H7 (cell line): ENCODE measurements at regions not wholly inside any gene's neighbourhood (a gene's known extent, or its start where the extent isn't known, plus 50 kb on each side); places are given as distances from the start of the nearest gene placed in this dataset.

Experiments
- DNase-seq: peaks from one replicate; pipeline ENCODE4 v3.0.0; 2012
- H3K27me3 ChIP-seq: 2 replicates; pipeline ENCODE4 v1.6.0; 2011; ENCODE audit warnings: mild to moderate bottlenecking, low read length; ENCODE audit not compliant: control insufficient read depth, insufficient read depth
- H3K36me3 ChIP-seq: replicated peaks from 2 replicates; pipeline ENCODE4 v1.5.1; 2011; ENCODE audit warnings: low read length; ENCODE audit not compliant: control insufficient read depth, insufficient read depth
- H3K4me3 ChIP-seq: 2 replicates; pipeline ENCODE4 v1.5.1; 2011; ENCODE audit warnings: low read depth, mild to moderate bottlenecking, control low read depth, low read length, moderate library complexity; ENCODE audit not compliant: insufficient read depth

- Histone ChIP-seq H3K4me3 (no peak overlapping the region), H3K36me3 (no peaks in the 10 kb centered on the region), H3K27me3 (no peaks in the 10 kb centered on the region)
- no peak for DNase-seq
Measured at GRCh38 chr3:83302091-83302490, 1540.6 kb upstream of the GBE1 start.

- Histone ChIP-seq H3K36me3 (no peaks in the 10 kb centered on the region), H3K27me3 (no peaks in the 10 kb centered on the region), H3K4me3 (no peak overlapping the region)
- peak; percentile 27 for DNase-seq
Measured at GRCh38 chr3:83317605-83318004, 1556.2 kb upstream of the GBE1 start.

GRCh38 chr3:83320726-83321125 is 1559.3 kb upstream of the GBE1 start:
- no peaks in the 10 kb centered on the region for H3K27me3 ChIP-seq
- no peaks in the 10 kb centered on the region for H3K36me3 ChIP-seq
- DNase-seq, result no peak
- H3K4me3 ChIP-seq, result no peak overlapping the region

- H3K36me3 ChIP-seq, result no peaks in the 10 kb centered on the region
- no peak overlapping the region for H3K4me3 ChIP-seq
- no peak for DNase-seq
- no peaks in the 10 kb centered on the region for H3K27me3 ChIP-seq
Measured at GRCh38 chr3:83321457-83321856, 1560.0 kb upstream of the GBE1 start.

- Histone ChIP-seq H3K36me3 (no peaks in the 10 kb centered on the region), H3K27me3 (no peaks in the 10 kb centered on the region), H3K4me3 (no peak overlapping the region)
- DNase-seq, result no peak
Measured at GRCh38 chr3:83321891-83322290, 1560.4 kb upstream of the GBE1 start.

- Histone ChIP-seq H3K36me3 (no peaks in the 10 kb centered on the region), H3K27me3 (no peaks in the 10 kb centered on the region), H3K4me3 (no peak overlapping the region)
- no peak for DNase-seq
Measured at GRCh38 chr3:83354205-83354604, 1592.8 kb upstream of the GBE1 start.

DNA sequence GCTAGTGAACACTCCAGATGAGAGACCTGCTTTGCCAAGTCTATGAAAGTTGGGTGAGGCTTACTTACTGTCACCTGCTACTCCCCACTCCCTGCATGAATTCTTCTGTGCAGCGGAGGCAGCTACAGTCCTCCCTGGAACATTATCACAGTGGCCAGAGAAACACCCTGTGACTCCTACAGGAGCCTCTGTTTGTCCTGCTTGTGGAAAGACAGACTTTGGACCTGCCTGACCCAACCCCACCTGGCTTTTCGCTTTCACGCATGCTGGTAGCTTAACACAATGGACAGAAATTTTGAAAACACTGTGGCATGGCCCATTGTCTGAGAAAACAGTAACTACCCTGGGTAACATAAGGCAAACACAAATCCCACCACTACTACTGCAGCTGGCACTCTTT is 1565.5 kb upstream of the CADM2 start:
- Histone ChIP-seq H3K27me3 (no peaks in the 10 kb centered on the region), H3K4me3 (no peak overlapping the region)
- DNase-seq, result no peak

DNA sequence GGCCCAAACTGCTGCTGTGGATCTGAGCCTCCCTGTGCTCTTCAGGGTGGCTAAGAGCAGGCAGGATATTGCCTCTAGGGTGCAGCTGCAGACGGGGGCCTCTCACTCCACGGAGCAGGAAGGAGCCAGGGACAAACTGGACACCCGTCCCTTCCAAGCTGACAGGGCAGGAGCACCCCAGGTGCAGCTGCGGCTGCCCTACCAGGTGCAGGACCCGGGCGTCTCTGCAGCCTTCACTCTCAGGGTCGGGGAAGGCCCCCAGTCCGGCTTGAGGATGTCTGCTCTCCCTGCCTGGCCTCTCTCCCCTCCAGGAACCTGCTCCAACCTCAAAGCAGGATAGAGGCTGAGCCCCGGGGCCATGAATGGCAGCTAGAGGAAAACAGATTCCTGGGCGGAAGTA is 1554.9 kb upstream of the CADM2 start:
- H3K36me3 ChIP-seq, result no peaks in the 10 kb centered on the region
- no peaks in the 10 kb centered on the region for H3K27me3 ChIP-seq
- H3K4me3 ChIP-seq, result no peak overlapping the region
- no peak for DNase-seq

More for the DNA sequence above, 1565.5 kb upstream of the CADM2 start:
- no peaks in the 10 kb centered on the region for H3K36me3 ChIP-seq

DNA sequence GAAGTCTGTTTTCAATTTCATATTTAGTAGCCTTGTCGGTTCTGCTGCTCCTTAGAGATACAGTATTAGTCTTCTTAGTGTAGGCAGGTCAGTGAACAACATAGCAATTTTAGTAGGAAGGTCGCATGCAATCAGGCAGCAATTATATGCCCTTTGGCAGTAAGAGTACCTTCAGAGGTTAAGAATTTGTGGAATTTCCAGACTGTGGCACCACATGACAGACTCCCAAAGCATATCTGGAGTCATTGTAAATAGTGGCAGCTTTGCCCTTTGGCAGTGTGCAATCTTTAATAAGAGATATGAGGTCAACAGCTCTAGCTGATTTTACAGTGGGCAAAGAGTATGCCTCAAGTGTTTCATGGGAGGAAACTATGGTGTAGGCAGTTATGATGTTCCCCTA is 1532.5 kb upstream of the CADM2 start:
- DNase-seq, result no peak
- no peaks in the 10 kb centered on the region for H3K27me3 ChIP-seq
- H3K36me3 ChIP-seq, result no peaks in the 10 kb centered on the region
- H3K4me3 ChIP-seq, result no peak overlapping the region

GRCh38 chr3:83434880-83435587 is 1523.8 kb upstream of the CADM2 start:
- DNase-seq, result no peak

DNA sequence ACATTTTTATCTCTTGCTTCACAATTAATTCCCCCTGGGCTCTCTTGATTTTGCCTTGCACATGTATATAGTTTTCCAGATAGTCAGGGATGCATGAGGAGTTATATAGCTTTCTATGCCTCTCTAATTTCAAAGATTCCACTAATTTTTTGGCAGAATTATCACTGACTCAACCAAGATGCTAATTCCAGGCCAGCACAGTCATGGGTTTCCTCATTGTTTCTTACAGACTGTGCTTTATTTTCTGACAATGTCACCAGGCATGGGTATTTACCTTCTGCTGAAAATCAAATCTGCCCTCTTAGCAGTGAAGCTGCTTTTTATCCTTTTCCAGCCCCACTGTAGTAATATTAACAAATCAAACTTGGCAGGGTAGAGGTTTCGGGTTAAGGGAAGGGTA is 1520.6 kb upstream of the CADM2 start:
- H3K36me3 ChIP-seq, result no peaks in the 10 kb centered on the region
- no peak overlapping the region for H3K4me3 ChIP-seq
- DNase-seq, result no peak
- no peaks in the 10 kb centered on the region for H3K27me3 ChIP-seq

More at GRCh38 chr3:83434880-83435587, 1523.8 kb upstream of the CADM2 start:
- Histone ChIP-seq H3K36me3 (no peaks in the 10 kb centered on the region), H3K4me3 (no peak overlapping the region), H3K27me3 (no peaks in the 10 kb centered on the region)

- H3K36me3 ChIP-seq, result no peaks in the 10 kb centered on the region
- no peak for DNase-seq
- H3K4me3 ChIP-seq, result no peak overlapping the region
- H3K27me3 ChIP-seq, result no peaks in the 10 kb centered on the region
Measured at GRCh38 chr3:83453056-83453455, 1505.7 kb upstream of the CADM2 start.

DNA sequence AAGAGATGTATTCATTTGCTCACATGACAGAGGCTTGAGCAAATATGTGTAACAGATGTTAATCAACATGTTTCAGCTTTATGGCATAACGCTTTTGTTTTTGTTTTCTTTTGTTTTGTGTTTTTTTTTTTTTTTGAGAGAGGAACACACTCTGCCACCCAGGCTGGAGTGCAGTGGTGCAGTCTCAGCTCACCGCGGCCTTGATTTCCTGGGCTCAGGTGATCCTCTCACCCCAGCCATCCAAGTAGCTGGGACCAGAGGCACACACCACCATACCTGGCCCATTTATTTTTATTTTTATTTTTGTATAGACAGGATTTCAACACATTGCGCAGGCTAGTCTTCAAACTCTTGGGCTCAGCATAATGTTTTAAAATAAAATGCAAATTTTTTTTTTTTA is 1504.4 kb upstream of the CADM2 start:
- no peak for DNase-seq
- no peaks in the 10 kb centered on the region for H3K36me3 ChIP-seq
- no peaks in the 10 kb centered on the region for H3K27me3 ChIP-seq
- no peak overlapping the region for H3K4me3 ChIP-seq

DNA sequence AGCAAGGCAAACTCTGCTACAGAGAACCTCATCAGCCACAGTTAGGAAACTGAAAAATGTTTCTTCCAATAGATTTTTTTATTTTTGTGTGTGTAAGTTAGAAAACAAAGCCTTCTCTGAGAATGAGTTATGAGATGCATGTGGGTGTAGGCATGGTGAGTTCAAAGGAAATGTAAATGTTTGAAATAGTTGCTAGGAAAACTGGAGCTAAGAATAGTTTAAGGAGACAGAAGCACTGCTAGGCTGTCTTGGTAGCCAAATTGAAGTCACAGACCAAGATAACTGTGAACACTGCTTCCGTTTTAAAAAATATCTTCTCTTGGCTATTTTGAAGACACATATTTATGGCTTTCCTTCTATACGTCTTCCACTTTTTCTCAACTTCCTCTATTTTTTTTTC is 1501.2 kb upstream of the CADM2 start:
- DNase-seq, result no peak
- Histone ChIP-seq H3K36me3 (no peaks in the 10 kb centered on the region), H3K27me3 (no peaks in the 10 kb centered on the region), H3K4me3 (no peak overlapping the region)

GRCh38 chr3:83460052-83460451 is 1498.7 kb upstream of the CADM2 start:
- no peak for DNase-seq
- Histone ChIP-seq H3K36me3 (no peaks in the 10 kb centered on the region), H3K27me3 (no peaks in the 10 kb centered on the region), H3K4me3 (no peak overlapping the region)

- no peak for DNase-seq
- Histone ChIP-seq H3K36me3 (no peaks in the 10 kb centered on the region), H3K4me3 (no peak overlapping the region), H3K27me3 (no peaks in the 10 kb centered on the region)
Measured at GRCh38 chr3:83461411-83461810, 1497.4 kb upstream of the CADM2 start.
